DND-41 (cell line): ENCODE measurements at regions not wholly inside any gene's neighbourhood (a gene's known extent, or its start where the extent isn't known, plus 50 kb on each side); places are given as distances from the start of the nearest gene placed in this dataset.

Experiments used
- EZH2 ChIP-seq: IDR thresholded peaks from 3 replicates; pipeline ENCODE4 v1.6.1; 2012; ENCODE audit warnings: borderline replicate concordance, low read depth, mild to moderate bottlenecking, moderate library complexity, low read length, inconsistent platforms; ENCODE audit not compliant: severe bottlenecking
- TF ChIP-seq, protein P1 (sequence below): IDR thresholded peaks from 2 replicates; pipeline ENCODE4 v1.5.1; 2012; ENCODE audit warnings: borderline replicate concordance, low read length, moderate library complexity, mild to moderate bottlenecking; ENCODE audit not compliant: poor library complexity, severe bottlenecking; ENCODE audit errors: extremely low read depth

DNA sequence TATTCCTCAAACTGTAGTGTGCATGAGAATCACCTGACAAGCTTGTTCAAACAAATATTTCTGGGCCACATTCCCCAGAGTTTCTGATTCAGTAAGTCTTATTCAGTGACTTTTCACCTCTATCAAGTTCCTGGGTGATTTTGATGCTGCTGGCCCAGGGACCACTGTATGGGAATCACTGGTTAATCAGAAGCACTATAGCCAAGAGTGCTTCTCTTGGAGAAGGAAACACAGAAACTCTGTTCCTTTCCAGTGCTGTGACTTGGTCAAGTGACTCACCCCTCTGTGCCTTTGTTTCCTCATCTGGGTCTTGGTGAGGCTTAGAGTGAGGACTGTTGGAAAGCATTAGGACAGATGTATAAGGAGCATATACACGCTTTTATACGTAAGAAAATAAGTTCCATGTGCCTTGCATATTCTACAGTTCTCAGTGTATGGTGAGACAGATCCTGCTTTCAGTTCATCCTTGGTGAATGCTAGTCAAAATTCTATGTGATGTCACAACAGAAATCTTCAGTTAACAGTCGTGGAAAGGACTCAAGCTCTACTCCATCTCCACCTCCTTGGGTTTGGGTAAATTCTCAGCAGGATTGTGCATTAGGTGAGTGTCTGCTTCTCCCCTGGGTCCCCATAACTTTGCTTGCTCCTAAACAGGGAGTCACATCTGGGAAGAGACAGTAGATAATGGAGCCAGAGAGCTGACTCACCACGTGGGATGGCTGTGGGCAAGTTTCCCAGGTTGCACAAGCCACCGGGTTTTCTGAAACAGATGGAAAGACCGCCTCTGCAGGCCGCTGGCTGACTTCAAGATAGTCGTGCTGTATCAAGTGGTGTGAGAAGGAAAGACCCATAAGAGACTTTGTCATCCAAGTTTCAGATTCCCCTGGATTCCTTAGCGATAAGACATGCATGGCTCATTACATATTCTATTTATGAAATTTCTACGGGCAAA lies 117.0 kb downstream of the NXNL2 start:
- TF ChIP-seq, protein P1, sequence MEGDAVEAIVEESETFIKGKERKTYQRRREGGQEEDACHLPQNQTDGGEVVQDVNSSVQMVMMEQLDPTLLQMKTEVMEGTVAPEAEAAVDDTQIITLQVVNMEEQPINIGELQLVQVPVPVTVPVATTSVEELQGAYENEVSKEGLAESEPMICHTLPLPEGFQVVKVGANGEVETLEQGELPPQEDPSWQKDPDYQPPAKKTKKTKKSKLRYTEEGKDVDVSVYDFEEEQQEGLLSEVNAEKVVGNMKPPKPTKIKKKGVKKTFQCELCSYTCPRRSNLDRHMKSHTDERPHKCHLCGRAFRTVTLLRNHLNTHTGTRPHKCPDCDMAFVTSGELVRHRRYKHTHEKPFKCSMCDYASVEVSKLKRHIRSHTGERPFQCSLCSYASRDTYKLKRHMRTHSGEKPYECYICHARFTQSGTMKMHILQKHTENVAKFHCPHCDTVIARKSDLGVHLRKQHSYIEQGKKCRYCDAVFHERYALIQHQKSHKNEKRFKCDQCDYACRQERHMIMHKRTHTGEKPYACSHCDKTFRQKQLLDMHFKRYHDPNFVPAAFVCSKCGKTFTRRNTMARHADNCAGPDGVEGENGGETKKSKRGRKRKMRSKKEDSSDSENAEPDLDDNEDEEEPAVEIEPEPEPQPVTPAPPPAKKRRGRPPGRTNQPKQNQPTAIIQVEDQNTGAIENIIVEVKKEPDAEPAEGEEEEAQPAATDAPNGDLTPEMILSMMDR = no peak
- no peak for TF ChIP-seq EZH2
